HCT116 (cell line): ENCODE measurements at regions not wholly inside any gene's neighbourhood (a gene's known extent, or its start where the extent isn't known, plus 50 kb on each side); places are given as distances from the start of the nearest gene placed in this dataset.

Experiments used
- ATAC-seq: fragments of 200-7000 bp; cut with Tn5 transposase; 2 replicates; pipeline ENCODE4 v1.9.1; 2020; ENCODE audit warnings: mild to moderate bottlenecking, moderate library complexity
- BruUV-seq: library from RNA; stranded (reverse); fragments of 400-500 nt; replicated peaks from 2 replicates; lab custom pipeline; 2021; lab: Mats Ljungman, UMichigan
- CTCF ChIA-PET: fragments of 300-600 bp; sonication (Branson Sonifier 250); formaldehyde crosslinking; loops from one replicate; lab custom pipeline; 2021; ENCODE audit warnings: antibody characterized with exemption; lab: Charles Lee
- POLR2A ChIA-PET: fragments of 300-600, 350-600 bp; sonication (Branson Sonifier 250); formaldehyde crosslinking; loops from one replicate; lab custom pipeline; 2021; ENCODE audit warnings: antibody characterized with exemption; lab: Charles Lee
- RAD21 ChIA-PET, 2 experiments: fragments of 300-600 bp; sonication (Branson Sonifier 250); formaldehyde crosslinking; loops; one replicate each; lab custom pipeline; 2023; ENCODE audit warnings: low total read pairs in 2 of 2; ENCODE audit not compliant: uncharacterized antibody in 2 of 2, unreplicated experiment in 2 of 2, low non-redundant PET in 1 of 2; lab: Charles Lee
- DNase-seq: peaks from one replicate; pipeline ENCODE4 v3.0.0-alpha.2; 2010; ENCODE audit warnings: low read depth, low spot score
- H2AFZ ChIP-seq: fragments of 200-600 bp; shearing (Covaris generic), sonication (generic); 2 replicates; pipeline ENCODE4 v1.6.1; 2017; ENCODE audit warnings: low read depth, mixed run types, mixed read lengths, antibody characterized with exemption, low read length; ENCODE audit not compliant: poor library complexity, severe bottlenecking
- H3K27ac ChIP-seq: 2 replicates; pipeline ENCODE4 v1.5.1; 2012; ENCODE audit warnings: low read depth, low read length
- H3K27me3 ChIP-seq: fragments of 200-600 bp; sonication (generic); 2 replicates; pipeline ENCODE4 v1.6.1; 2016; ENCODE audit warnings: mixed run types, low read length, mixed read lengths; ENCODE audit not compliant: insufficient read depth
- H3K36me3 ChIP-seq, 2 experiments: fragments of 200-500 bp in 1 of 2; fragments of 200-600 bp in 1 of 2; sonication (Bioruptor generic) in 1 of 2; sonication (generic) in 1 of 2; 2 replicates each; pipeline versions ENCODE4 v1.5.1 to v1.6.1; 2014 to 2016; ENCODE audit warnings: low read length in 2 of 2, inconsistent platforms in 1 of 2, mixed read lengths in 1 of 2, mixed run types in 1 of 2; ENCODE audit not compliant: insufficient read depth in 2 of 2, control insufficient read depth in 1 of 2
- H3K4me1 ChIP-seq, 2 experiments: fragments of 200-600 bp in 1 of 2; sonication (generic) in 1 of 2; 2 replicates each; pipeline versions ENCODE4 v1.5.1 to v1.6.1; 2012 to 2017; ENCODE audit warnings: low read length in 2 of 2, inconsistent platforms in 1 of 2, mild to moderate bottlenecking in 1 of 2, mixed read lengths in 1 of 2, mixed run types in 1 of 2, moderate library complexity in 1 of 2; ENCODE audit not compliant: insufficient read depth in 2 of 2, control insufficient read depth in 1 of 2
- H3K4me2 ChIP-seq: fragments of 200-600 bp; sonication (generic); 2 replicates; pipeline ENCODE4 v1.6.1; 2017; ENCODE audit warnings: mixed run types, low read length, mixed read lengths
- H3K4me3 ChIP-seq, 2 experiments: fragments of 200-600 bp in 1 of 2; sonication (generic) in 1 of 2; replicated peaks in 1 of 2; 2 replicates each; pipeline ENCODE4 v1.5.1; 2011 to 2016; ENCODE audit warnings: low read length in 2 of 2, control low read depth in 1 of 2, low read depth in 1 of 2, mild to moderate bottlenecking in 1 of 2, mixed read lengths in 1 of 2, mixed run types in 1 of 2
- H3K79me2 ChIP-seq: fragments of 200-600 bp; sonication (generic); 2 replicates; pipeline ENCODE4 v1.6.1; 2017; ENCODE audit warnings: mild to moderate bottlenecking, mixed run types, low read length, moderate library complexity, mixed read lengths; ENCODE audit not compliant: insufficient read depth
- H3K9ac ChIP-seq: fragments of 200-600 bp; sonication (generic); 2 replicates; pipeline ENCODE4 v1.6.1; 2016; ENCODE audit warnings: low read length, mixed read lengths
- H3K9me2 ChIP-seq: fragments of 200-600 bp; sonication (generic), shearing (Covaris generic); 2 replicates; pipeline ENCODE4 v1.6.1; 2017; ENCODE audit warnings: mixed run types, mild to moderate bottlenecking, moderate library complexity; ENCODE audit not compliant: insufficient read depth
- H3K9me3 ChIP-seq, 2 experiments: fragments of 200-500 bp in 1 of 2; fragments of 200-600 bp in 1 of 2; sonication (Bioruptor generic) in 1 of 2; sonication (generic) in 1 of 2; 2 replicates each; pipeline ENCODE4 v1.6.1; 2014 to 2017; ENCODE audit warnings: low read length in 2 of 2, mixed read lengths in 2 of 2, inconsistent platforms in 1 of 2, low read depth in 1 of 2, mild to moderate bottlenecking in 1 of 2, mixed run types in 1 of 2, moderate library complexity in 1 of 2; ENCODE audit not compliant: control insufficient read depth in 1 of 2, insufficient read depth in 1 of 2
- H4K20me1 ChIP-seq: fragments of 200-600 bp; sonication (generic), shearing (Covaris generic); 2 replicates; pipeline ENCODE4 v1.6.1; 2017; ENCODE audit warnings: mixed run types, mild to moderate bottlenecking, moderate library complexity; ENCODE audit not compliant: insufficient read depth
- CEBPB ChIP-seq: IDR thresholded peaks from 2 replicates; pipeline ENCODE4 v1.6.1; 2012; ENCODE audit warnings: low read depth
- EZH2 ChIP-seq: fragments of 200-600 bp; sonication (generic); IDR thresholded peaks from 2 replicates; pipeline ENCODE4 v1.6.1; 2017; ENCODE audit warnings: antibody characterized with exemption, mixed run types
- EZH2phosphoT487 ChIP-seq: fragments of 200-600 bp; IDR thresholded peaks from 2 replicates; pipeline ENCODE4 v1.6.1; 2018; ENCODE audit warnings: antibody characterized with exemption, borderline replicate concordance
- FOSL1 ChIP-seq: IDR thresholded peaks from 2 replicates; pipeline ENCODE4 v1.6.1; 2012; ENCODE audit warnings: low read depth
- JUND ChIP-seq: IDR thresholded peaks from 2 replicates; pipeline ENCODE4 v1.6.1; 2012
- POLR2AphosphoS5 ChIP-seq: IDR thresholded peaks from 2 replicates; pipeline ENCODE4 v1.6.1; 2011; ENCODE audit warnings: mild to moderate bottlenecking, low read depth, low read length, moderate library complexity
- intact Hi-C: fragments of 100-400 bp; cut with micrococcal nuclease; formaldehyde crosslinking; loops from 2 replicates; pipeline ENCODE4 v1.10.0; 2022
- TF ChIP-seq, protein P1 (sequence below), 3 experiments: fragments of 200-600 bp in 1 of 3; sonication (generic) in 1 of 3; IDR thresholded peaks in 2 of 3; conservative IDR thresholded peaks in 1 of 3; 2 replicates each; pipeline ENCODE4 v1.5.1; 2012 to 2017; ENCODE audit warnings: low read depth in 2 of 3, low read length in 2 of 3, antibody characterized with exemption in 1 of 3, borderline replicate concordance in 1 of 3, control low read depth in 1 of 3, mild to moderate bottlenecking in 1 of 3, mixed read lengths in 1 of 3, mixed run types in 1 of 3, moderate library complexity in 1 of 3; ENCODE audit not compliant: insufficient read depth in 1 of 3
- TF ChIP-seq, protein P2 (sequence below): IDR thresholded peaks from 2 replicates; pipeline ENCODE4 v1.6.1; 2011; ENCODE audit warnings: mild to moderate bottlenecking, low read length, moderate library complexity; ENCODE audit not compliant: insufficient replicate concordance; ENCODE audit errors: extremely low read depth

DNA sequence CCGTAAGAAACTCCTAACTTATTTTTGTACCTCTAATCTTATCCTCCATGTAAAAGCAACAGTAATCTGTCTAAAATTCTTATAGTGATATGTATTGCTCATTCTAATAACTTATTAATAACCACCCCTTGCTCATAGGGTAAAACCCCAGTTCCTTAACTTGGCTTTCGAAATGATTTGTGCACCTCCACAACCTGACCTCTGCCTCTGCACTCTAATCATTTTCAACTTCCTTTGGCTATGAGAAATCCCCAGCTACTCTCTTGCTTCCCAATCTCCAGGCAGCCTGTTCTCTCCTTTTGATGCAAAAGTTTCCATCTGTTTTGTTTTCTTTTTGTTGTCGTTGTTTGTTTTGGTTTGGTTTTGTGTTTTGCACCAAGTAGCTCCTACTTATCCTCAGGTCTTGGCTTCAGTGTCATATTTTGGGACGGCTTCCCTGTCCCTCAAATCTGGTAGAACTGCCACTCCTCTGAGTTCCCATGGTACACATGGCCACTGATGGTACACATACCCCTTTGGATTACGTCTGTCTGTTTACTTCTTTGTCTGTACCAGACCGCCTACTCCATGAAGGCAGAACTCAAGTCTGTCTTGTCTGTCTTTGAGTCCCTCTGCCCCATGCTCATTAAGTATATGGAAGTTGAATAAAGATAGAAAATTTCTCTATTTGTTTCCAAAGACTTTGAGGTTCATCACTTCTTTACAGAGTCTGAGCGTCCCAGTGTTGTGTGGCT is 105.6 kb upstream of the TGFBR2 start:
- Histone ChIP-seq H3K4me2 (peak overlapping the region; percentile 31), H4K20me1 (no peaks in the 10 kb centered on the region), H3K9me2 (no peaks in the 10 kb centered on the region), H3K36me3 (no peaks in the 10 kb centered on the region), H3K27me3 (no peaks in the 10 kb centered on the region), H3K9me3 (no peaks in the 10 kb centered on the region), H3K27ac (no peak overlapping the region), H3K79me2 (no peaks in the 10 kb centered on the region), H3K4me1 (peaks cover 0 to 50% of the 10 kb centered on the region in 2 experiments; a peak in 2 of 4 replicates), H2AFZ (peak overlapping the region; percentile 60), H3K9ac (no peak overlapping the region), H3K4me3 (no peak overlapping the region)
- intact Hi-C loops = no loop called here
- ATAC-seq = no peak
- no TSS peak for BruUV-seq
- RAD21 ChIA-PET = no interaction called here
- CTCF ChIA-PET = no interaction called here
- TF ChIP-seq JUND = no peak
- TF ChIP-seq POLR2AphosphoS5 = no peak
- no peak for TF ChIP-seq FOSL1
- TF ChIP-seq EZH2 = no peak
- TF ChIP-seq EZH2phosphoT487 = no peak
- no peak for TF ChIP-seq CEBPB
- TF ChIP-seq, protein P1, sequence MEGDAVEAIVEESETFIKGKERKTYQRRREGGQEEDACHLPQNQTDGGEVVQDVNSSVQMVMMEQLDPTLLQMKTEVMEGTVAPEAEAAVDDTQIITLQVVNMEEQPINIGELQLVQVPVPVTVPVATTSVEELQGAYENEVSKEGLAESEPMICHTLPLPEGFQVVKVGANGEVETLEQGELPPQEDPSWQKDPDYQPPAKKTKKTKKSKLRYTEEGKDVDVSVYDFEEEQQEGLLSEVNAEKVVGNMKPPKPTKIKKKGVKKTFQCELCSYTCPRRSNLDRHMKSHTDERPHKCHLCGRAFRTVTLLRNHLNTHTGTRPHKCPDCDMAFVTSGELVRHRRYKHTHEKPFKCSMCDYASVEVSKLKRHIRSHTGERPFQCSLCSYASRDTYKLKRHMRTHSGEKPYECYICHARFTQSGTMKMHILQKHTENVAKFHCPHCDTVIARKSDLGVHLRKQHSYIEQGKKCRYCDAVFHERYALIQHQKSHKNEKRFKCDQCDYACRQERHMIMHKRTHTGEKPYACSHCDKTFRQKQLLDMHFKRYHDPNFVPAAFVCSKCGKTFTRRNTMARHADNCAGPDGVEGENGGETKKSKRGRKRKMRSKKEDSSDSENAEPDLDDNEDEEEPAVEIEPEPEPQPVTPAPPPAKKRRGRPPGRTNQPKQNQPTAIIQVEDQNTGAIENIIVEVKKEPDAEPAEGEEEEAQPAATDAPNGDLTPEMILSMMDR (IDR thresholded peaks at IDR 0.05 in 2 of 3, conservative IDR thresholded peaks at IDR 0.05 in 1 of 3; ENCODE audit: borderline replicate concordance in 1 of 3, insufficient read depth in 1 of 3, low read depth in 2 of 3, low read length in 2 of 3) = no peak
- TF ChIP-seq, protein P2, sequence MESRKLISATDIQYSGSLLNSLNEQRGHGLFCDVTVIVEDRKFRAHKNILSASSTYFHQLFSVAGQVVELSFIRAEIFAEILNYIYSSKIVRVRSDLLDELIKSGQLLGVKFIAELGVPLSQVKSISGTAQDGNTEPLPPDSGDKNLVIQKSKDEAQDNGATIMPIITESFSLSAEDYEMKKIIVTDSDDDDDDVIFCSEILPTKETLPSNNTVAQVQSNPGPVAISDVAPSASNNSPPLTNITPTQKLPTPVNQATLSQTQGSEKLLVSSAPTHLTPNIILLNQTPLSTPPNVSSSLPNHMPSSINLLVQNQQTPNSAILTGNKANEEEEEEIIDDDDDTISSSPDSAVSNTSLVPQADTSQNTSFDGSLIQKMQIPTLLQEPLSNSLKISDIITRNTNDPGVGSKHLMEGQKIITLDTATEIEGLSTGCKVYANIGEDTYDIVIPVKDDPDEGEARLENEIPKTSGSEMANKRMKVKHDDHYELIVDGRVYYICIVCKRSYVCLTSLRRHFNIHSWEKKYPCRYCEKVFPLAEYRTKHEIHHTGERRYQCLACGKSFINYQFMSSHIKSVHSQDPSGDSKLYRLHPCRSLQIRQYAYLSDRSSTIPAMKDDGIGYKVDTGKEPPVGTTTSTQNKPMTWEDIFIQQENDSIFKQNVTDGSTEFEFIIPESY = no peak
- no peak for DNase-seq
- POLR2A ChIA-PET = no interaction called here
